ENCODE measurements at regions not wholly inside any gene's neighbourhood (a gene's known extent, or its start where the extent isn't known, plus 50 kb on each side); places are given as distances from the start of the nearest gene placed in this dataset.

- Histone ChIP-seq H3K27me3 (no peaks in the 10 kb centered on the region), H3K9me3 (no peaks in the 10 kb centered on the region), H3K27ac (no peak overlapping the region), H3K4me3 (no peak overlapping the region), H3K4me1 (peaks cover 0 to 9% (median 0%) of the 10 kb centered on the region in 4 donors), H3K36me3 (no peaks in the 10 kb centered on the region)
- WGBS (ENCODE audit: insufficient coverage, low coverage, low lambda C conversion rate, missing lambda C conversion rate) = 78% methylated on average over 5 of the region's 10 CpGs
- ATAC-seq (no peak), DNase-seq (no peak)
- TF ChIP-seq POLR2A (IDR thresholded peaks at IDR 0.05) = no peak
- no peak for TF ChIP-seq CTCF (IDR thresholded peaks at IDR 0.05)
- intact Hi-C loops (cut with DNase I) = no loop called here
These were observed 138.4 kb upstream of the IPO9 start for GRCh38 chr1:201690528-201690927.

GRCh38 chr1:201691716-201692554 lies 137.0 kb upstream of the IPO9 start:
- no peak for ATAC-seq
- Histone ChIP-seq H3K4me3 (no peak overlapping the region), H3K27me3 (no peaks in the 10 kb centered on the region), H3K27ac (no peak overlapping the region), H3K4me1 (peaks cover 0 to 2% (median 0%) of the 10 kb centered on the region in 4 donors), H3K9me3 (no peaks in the 10 kb centered on the region), H3K36me3 (no peaks in the 10 kb centered on the region)
- DNase-seq = no peak
- intact Hi-C loops (cut with DNase I) = no loop called here
- TF ChIP-seq CTCF (IDR thresholded peaks at IDR 0.05) = no peak
- TF ChIP-seq POLR2A (IDR thresholded peaks at IDR 0.05) = no peak
- 73% methylated on average over 6 of the region's 6 CpGs for WGBS (ENCODE audit: insufficient coverage, low coverage, low lambda C conversion rate, missing lambda C conversion rate)

GRCh38 chr1:201692555-201693394 lies 136.2 kb upstream of the IPO9 start:
- Histone ChIP-seq H3K4me3 (no peak overlapping the region), H3K36me3 (no peaks in the 10 kb centered on the region), H3K27me3 (no peaks in the 10 kb centered on the region), H3K27ac (no peak overlapping the region), H3K4me1 (no peaks in the 10 kb centered on the region), H3K9me3 (no peaks in the 10 kb centered on the region)
- 94% methylated on average over 2 of the region's 3 CpGs for WGBS (ENCODE audit: insufficient coverage, low coverage, low lambda C conversion rate, missing lambda C conversion rate)
- ATAC-seq (no peak), DNase-seq (no peak)
- intact Hi-C loops (cut with DNase I) = no loop called here
- TF ChIP-seq CTCF (IDR thresholded peaks at IDR 0.05) (no peak), POLR2A (IDR thresholded peaks at IDR 0.05) (no peak)

- Histone ChIP-seq H3K36me3 (no peaks in the 10 kb centered on the region), H3K4me1 (no peaks in the 10 kb centered on the region), H3K9me3 (no peaks in the 10 kb centered on the region), H3K27me3 (no peaks in the 10 kb centered on the region), H3K27ac (no peak overlapping the region), H3K4me3 (no peak overlapping the region)
- TF ChIP-seq CTCF (IDR thresholded peaks at IDR 0.05) = no peak
- no peak for TF ChIP-seq POLR2A (IDR thresholded peaks at IDR 0.05)
- ATAC-seq (no peak), DNase-seq (no peak)
- no CpG with 5 or more reads among the region's 8 CpGs for WGBS (ENCODE audit: insufficient coverage, low coverage, low lambda C conversion rate, missing lambda C conversion rate)
- intact Hi-C loops (cut with DNase I) = no loop called here
These were observed 134.9 kb upstream of the IPO9 start for GRCh38 chr1:201693890-201694607.

Data from right lobe of liver (tissue), 6 donors.